ENCODE measurements at regions not wholly inside any gene's neighbourhood (a gene's known extent, or its start where the extent isn't known, plus 50 kb on each side); places are given as distances from the start of the nearest gene placed in this dataset.

DNA sequence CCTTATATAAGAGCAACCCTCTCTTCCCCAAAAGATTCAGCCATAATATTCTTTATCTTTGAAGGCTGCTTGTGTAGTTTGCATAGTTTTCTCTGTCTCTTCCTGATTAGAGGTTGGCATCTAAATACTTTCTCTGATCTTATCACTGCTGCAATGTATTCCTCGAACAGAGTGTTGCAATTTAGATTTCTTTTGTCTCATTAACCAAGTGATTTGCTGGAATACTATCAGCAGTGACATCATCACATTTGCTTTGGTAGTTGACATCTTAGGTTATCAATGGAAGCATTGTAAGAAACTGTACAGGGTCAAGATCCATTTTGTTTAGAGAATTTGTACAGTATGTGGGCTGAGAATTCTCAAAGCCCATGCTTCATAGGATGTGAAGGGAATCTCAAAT, 72.0 kb upstream of the NEUROD1 start (continued):
- TF ChIP-seq, protein P1, sequence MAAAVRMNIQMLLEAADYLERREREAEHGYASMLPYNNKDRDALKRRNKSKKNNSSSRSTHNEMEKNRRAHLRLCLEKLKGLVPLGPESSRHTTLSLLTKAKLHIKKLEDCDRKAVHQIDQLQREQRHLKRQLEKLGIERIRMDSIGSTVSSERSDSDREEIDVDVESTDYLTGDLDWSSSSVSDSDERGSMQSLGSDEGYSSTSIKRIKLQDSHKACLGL (CRISPR knock-in tag; IDR thresholded peaks at IDR 0.05; ENCODE audit: borderline replicate concordance, poor library complexity, severe bottlenecking): no peak
- no peak for TF ChIP-seq TFAM (CRISPR knock-in tag; conservative IDR thresholded peaks at IDR 0.05)
- no peak for TF ChIP-seq NCOA1 (IDR thresholded peaks at IDR 0.05; ENCODE audit: low read depth)
- TF ChIP-seq, protein P2, sequence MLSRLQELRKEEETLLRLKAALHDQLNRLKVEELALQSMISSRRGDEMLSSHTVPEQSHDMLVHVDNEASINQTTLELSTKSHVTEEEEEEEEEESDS (CRISPR knock-in tag; IDR thresholded peaks at IDR 0.05): no peak

DNA sequence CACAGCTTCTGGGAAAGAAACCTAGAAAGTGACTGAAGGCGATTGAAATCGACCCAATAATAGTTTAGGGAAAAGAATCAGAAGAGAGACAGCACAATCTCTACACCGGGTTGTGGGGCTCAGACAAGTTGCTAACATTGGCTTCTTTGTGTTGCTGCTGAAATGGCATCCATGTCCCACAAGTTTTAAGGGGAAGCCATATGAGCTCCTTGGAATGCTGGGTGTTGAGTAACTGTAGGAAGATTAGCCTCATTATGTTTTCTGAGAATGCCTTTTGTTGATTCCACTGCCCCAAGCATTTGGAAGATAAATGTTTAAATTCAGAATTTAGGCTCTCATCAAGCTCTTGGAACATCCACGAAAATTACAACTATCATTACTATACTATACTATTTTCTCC, 73.4 kb upstream of the NEUROD1 start:
- Histone ChIP-seq H3K9me1 (ENCODE audit: control insufficient read depth, insufficient read depth, low read length) (no peaks in the 10 kb centered on the region), H4K20me1 (replicated peaks; ENCODE audit: control insufficient read depth, insufficient read depth, low read length) (no peaks in the 10 kb centered on the region), H3K4me3 (no peak overlapping the region), H3K4me1 (replicated peaks in 1 of 2; ENCODE audit: control insufficient read depth in 2 of 2, insufficient read depth in 2 of 2, low read length in 2 of 2) (0 out of 5 replicates have a peak, but pooled peaks cover 0 to 3% of the 10 kb centered on the region in 2 experiments), H3K27me3 (ENCODE audit: control insufficient read depth in 2 of 2, insufficient read depth in 2 of 2, low read length in 2 of 2) (peaks cover 0 to 5% of the 10 kb centered on the region in 2 experiments; a peak in 2 of 5 replicates), H2AFZ (ENCODE audit: low read depth, low read length) (no peak overlapping the region), H3K27ac (ENCODE audit: extremely low read depth, low read depth, low read length) (no peak overlapping the region), H3K9me3 (replicated peaks; ENCODE audit: control insufficient read depth, insufficient read depth, low read depth, low read length) (no peaks in the 10 kb centered on the region), H3K9ac (ENCODE audit: insufficient read depth in 1 of 2, low read depth in 2 of 2, low read length in 2 of 2) (no peak overlapping the region), H3K36me3 (ENCODE audit: control insufficient read depth, insufficient read depth, low read length) (no peaks in the 10 kb centered on the region), H3K4me2 (ENCODE audit: insufficient read depth, low read length) (no peak overlapping the region), H3K79me2 (ENCODE audit: control insufficient read depth, insufficient read depth, low read length) (no peaks in the 10 kb centered on the region)
- DNase-seq (ENCODE audit: extremely low read depth in 1 of 4, low spot score in 3 of 4) (no peak), FAIRE-seq (no peak), ATAC-seq (no peak)
- 0% methylated on average over 4 of the region's 4 CpGs for WGBS (ENCODE audit: insufficient coverage, low coverage, missing lambda C conversion rate)
- BruUV-seq (replicated peaks): no TSS peak
- TF ChIP-seq KDM5B (IDR thresholded peaks at IDR 0.05; ENCODE audit: insufficient replicate concordance, low read depth, low read length) (no peak), IRF2 (CRISPR knock-in tag; IDR thresholded peaks at IDR 0.05) (no peak), ZC3H4 (CRISPR knock-in tag; IDR thresholded peaks at IDR 0.05; ENCODE audit: borderline replicate concordance) (no peak)
- TF ChIP-seq, protein P3, sequence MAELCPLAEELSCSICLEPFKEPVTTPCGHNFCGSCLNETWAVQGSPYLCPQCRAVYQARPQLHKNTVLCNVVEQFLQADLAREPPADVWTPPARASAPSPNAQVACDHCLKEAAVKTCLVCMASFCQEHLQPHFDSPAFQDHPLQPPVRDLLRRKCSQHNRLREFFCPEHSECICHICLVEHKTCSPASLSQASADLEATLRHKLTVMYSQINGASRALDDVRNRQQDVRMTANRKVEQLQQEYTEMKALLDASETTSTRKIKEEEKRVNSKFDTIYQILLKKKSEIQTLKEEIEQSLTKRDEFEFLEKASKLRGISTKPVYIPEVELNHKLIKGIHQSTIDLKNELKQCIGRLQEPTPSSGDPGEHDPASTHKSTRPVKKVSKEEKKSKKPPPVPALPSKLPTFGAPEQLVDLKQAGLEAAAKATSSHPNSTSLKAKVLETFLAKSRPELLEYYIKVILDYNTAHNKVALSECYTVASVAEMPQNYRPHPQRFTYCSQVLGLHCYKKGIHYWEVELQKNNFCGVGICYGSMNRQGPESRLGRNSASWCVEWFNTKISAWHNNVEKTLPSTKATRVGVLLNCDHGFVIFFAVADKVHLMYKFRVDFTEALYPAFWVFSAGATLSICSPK (IDR thresholded peaks at IDR 0.05; ENCODE audit: borderline replicate concordance): no peak
- POLR2A ChIA-PET: no interaction called here
- intact Hi-C loops (cut with micrococcal nuclease): no loop called here
- in situ Hi-C loops (cut with MboI): no loop called here
- CTCF ChIA-PET (ENCODE audit: low intra/inter-chr PET ratio): no interaction called here
